ENCODE measurements at regions not wholly inside any gene's neighbourhood (a gene's known extent, or its start where the extent isn't known, plus 50 kb on each side); places are given as distances from the start of the nearest gene placed in this dataset.

GRCh38 chr12:30144777-30145683 lies 361.3 kb upstream of the TMTC1 start:
- Histone ChIP-seq H3K9me3 (no peaks in the 10 kb centered on the region), H3K4me3 (no peak overlapping the region), H3K27me3 (no peaks in the 10 kb centered on the region), H3K4me1 (no peaks in the 10 kb centered on the region), H3K36me3 (no peaks in the 10 kb centered on the region), H3K27ac (no peak overlapping the region)
- no peak for DNase-seq
- intact Hi-C loops (cut with DNase I; ENCODE audit: low total_unique reads): no loop called here
- TF ChIP-seq CTCF (IDR thresholded peaks at IDR 0.05) (no peak), POLR2A (IDR thresholded peaks at IDR 0.05) (no peak)

- no peak for DNase-seq
- no peaks in the 10 kb centered on the region for H3K4me1 ChIP-seq
- no peaks in the 10 kb centered on the region for H3K9me3 ChIP-seq
- H3K27ac ChIP-seq: no peak overlapping the region
- no peak for TF ChIP-seq CTCF (IDR thresholded peaks at IDR 0.05)
- no peak for TF ChIP-seq POLR2A (IDR thresholded peaks at IDR 0.05)
- H3K36me3 ChIP-seq: no peaks in the 10 kb centered on the region
- intact Hi-C loops (cut with DNase I; ENCODE audit: low total_unique reads): no loop called here
- no peak overlapping the region for H3K4me3 ChIP-seq
- no peaks in the 10 kb centered on the region for H3K27me3 ChIP-seq
Measured at GRCh38 chr12:30142301-30142700, 358.6 kb upstream of the TMTC1 start.

GRCh38 chr12:30138483-30138882 lies 354.7 kb upstream of the TMTC1 start:
- H3K27me3 ChIP-seq: no peaks in the 10 kb centered on the region
- H3K4me3 ChIP-seq: no peak overlapping the region
- no peak overlapping the region for H3K27ac ChIP-seq
- intact Hi-C loops (cut with DNase I; ENCODE audit: low total_unique reads): no loop called here
- TF ChIP-seq CTCF (IDR thresholded peaks at IDR 0.05) (no peak), POLR2A (IDR thresholded peaks at IDR 0.05) (no peak)
- H3K36me3 ChIP-seq: no peaks in the 10 kb centered on the region
- no peaks in the 10 kb centered on the region for H3K9me3 ChIP-seq
- DNase-seq: no peak
- H3K4me1 ChIP-seq: no peaks in the 10 kb centered on the region

GRCh38 chr12:30136696-30137095 lies 353.0 kb upstream of the TMTC1 start:
- H3K4me1 ChIP-seq: no peaks in the 10 kb centered on the region
- H3K4me3 ChIP-seq: no peak overlapping the region
- H3K27ac ChIP-seq: no peak overlapping the region
- DNase-seq: no peak
- H3K36me3 ChIP-seq: no peaks in the 10 kb centered on the region
- intact Hi-C loops (cut with DNase I; ENCODE audit: low total_unique reads): no loop called here
- TF ChIP-seq POLR2A (IDR thresholded peaks at IDR 0.05) (no peak), CTCF (IDR thresholded peaks at IDR 0.05) (no peak)
- H3K27me3 ChIP-seq: no peaks in the 10 kb centered on the region
- no peaks in the 10 kb centered on the region for H3K9me3 ChIP-seq

- no peaks in the 10 kb centered on the region for H3K4me1 ChIP-seq
- H3K9me3 ChIP-seq: no peaks in the 10 kb centered on the region
- no peaks in the 10 kb centered on the region for H3K27me3 ChIP-seq
- no peak for DNase-seq
- H3K36me3 ChIP-seq: no peaks in the 10 kb centered on the region
- intact Hi-C loops (cut with DNase I; ENCODE audit: low total_unique reads): no loop called here
- no peak overlapping the region for H3K27ac ChIP-seq
- TF ChIP-seq POLR2A (IDR thresholded peaks at IDR 0.05): no peak
- TF ChIP-seq CTCF (IDR thresholded peaks at IDR 0.05): no peak
- no peak overlapping the region for H3K4me3 ChIP-seq
Measured at GRCh38 chr12:30135776-30136175, 352.0 kb upstream of the TMTC1 start.
